ELR (cell line): ENCODE measurements at regions not wholly inside any gene's neighbourhood (a gene's known extent, or its start where the extent isn't known, plus 50 kb on each side); places are given as distances from the start of the nearest gene placed in this dataset.

Source experiments
- DNase-seq: peaks from one replicate; pipeline ENCODE4 v3.0.0-alpha.2; 2015; ENCODE audit warnings: low read depth

- DNase-seq, result no peak
Observed at GRCh38 chr14:51582437-51582836, 69.3 kb upstream of the FRMD6 start.

- DNase-seq, result no peak
Observed at GRCh38 chr14:51585055-51585454, 66.7 kb upstream of the FRMD6 start.

DNA sequence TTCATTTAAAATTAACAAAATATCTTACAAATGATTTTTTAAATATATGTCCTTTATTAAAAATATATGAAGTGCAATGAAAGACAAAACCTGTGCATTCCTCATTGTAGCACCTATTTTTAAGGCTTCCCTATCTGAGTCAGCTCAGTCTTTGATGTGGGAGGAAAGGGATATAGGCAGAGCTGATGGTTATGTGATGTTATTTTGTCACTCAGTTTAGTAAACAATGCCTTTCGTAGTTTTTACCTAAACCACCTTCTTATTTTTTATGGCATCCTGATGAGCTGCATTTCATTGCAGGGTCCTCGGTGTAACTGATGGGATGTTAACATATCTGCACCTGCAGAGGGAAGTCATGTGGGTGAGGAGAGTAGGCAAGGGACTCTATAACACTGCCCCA, 58.9 kb upstream of the FRMD6 start:
- no peak for DNase-seq

- DNase-seq, result peak; percentile 46
Observed at GRCh38 chr14:51593397-51593796, 58.3 kb upstream of the FRMD6 start.

DNA sequence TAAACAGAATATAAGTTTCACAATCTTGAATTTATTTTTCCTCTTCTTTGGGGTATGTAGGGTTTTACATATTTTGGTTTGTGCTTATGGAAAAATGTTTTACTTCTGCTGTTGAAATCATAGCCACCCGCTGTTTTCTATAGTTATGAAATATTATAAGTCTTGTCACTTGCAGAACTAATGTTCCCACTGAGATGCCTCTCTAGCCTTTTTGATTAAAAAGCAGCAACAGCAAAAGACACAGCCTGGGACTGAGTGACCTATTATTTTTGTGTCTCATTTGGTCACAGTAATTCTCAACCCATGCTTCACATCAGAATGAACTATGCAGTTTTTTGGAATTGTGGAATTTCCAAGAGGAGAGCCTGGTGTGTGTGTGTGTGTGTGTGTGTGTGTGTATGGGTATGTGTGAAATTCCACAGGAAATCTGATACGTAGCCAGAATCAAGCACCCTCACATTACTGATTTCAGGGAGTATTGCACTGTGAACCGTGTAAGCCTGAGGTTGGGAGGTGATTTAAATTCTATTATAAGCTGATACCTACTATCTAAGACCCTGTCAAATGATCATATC, 55.7 kb upstream of the FRMD6 start:
- DNase-seq, result no peak

GRCh38 chr14:51596488-51597117, 55.1 kb upstream of the FRMD6 start:
- no peak for DNase-seq

DNA sequence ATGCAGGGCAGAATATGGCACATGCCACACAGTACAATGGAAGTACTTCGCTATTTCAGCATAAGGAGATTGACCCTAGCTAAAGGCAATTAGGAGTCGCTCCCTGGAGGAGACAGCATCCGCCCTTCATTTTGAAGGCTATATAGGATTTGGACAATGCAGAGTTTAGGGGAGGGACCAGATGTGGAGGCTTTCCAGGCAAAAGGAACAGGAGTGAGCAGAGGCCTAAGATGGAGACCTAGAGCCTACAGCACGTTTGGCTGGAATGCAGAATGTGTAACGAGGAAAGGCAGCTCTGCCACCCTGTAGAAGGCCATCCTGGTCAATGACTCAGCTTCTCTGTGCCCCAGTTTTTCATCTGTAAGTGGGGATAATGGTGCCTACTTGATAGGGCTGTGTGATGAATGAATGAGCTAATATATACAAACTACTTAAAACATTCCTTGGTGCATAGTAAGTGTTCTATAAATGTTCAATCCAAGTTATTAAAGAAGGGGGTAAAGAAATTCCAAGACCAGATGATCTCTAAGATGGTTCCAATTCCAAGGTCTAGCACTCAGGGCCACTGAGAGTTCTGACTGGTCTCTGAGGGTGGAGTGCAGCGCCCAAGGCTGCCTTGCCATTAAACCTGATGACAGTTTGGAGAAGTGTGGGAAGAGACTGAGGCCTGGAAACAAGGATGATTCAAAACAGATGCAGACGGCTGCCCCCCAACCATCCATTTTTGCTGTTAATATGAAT, 54.3 kb upstream of the FRMD6 start:
- DNase-seq, result peak; percentile 81

DNA sequence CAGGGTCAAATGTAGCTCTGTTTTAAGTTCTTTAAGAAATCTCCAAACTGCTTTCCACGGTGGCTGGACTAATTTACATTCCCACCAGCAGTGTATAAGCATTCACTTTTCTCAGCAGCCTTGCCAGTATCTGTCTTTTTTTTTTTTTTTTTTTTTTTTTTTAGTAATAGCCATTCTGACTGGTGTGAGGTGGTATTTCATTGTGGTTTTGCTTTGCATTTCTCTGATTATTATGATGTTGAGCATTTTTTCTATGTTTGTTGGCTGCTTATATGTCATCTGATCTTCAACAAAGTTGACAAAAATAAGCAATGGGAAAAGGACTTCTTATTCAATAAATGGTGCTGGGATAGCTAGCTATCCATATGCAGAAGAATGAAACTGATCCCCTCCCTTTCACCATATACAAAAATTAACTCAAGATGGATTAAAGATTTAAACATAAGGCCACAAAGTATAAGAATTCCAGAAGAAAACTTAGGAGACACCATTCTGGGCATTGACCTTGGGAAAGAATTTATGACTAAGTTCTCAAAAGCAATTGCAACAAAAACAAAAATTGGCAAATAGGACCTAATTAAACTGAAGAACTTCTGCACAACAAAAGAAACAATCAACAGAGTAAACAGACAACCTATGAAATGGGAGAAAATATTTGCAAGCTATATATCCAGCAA, 52.6 kb upstream of the FRMD6 start:
- DNase-seq, result peak; percentile 77

DNA sequence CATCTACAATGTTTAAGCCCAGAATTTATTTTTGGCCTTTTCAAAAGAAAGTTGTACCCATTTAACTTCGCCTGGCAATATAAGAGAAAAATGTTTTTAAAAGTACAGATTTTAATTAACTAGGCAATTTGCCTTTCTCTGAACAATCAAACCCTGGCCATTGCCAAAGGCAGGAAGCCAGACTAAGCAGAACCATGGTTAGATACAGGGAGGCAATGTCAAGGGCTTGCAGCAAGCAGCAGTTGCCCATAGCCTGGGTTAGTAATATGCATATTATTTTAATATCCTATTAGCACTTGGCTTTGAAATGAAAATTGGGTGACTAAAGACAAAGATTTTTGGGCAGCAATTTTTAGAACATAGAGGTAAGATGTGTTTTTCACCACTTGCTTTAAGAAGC, 51.1 kb upstream of the FRMD6 start:
- DNase-seq, result no peak
